ENCODE measurements at regions not wholly inside any gene's neighbourhood (a gene's known extent, or its start where the extent isn't known, plus 50 kb on each side); places are given as distances from the start of the nearest gene placed in this dataset.
A peak's percentile ranks its signal among the peaks of the same experiment; 100 is the strongest.

DNA sequence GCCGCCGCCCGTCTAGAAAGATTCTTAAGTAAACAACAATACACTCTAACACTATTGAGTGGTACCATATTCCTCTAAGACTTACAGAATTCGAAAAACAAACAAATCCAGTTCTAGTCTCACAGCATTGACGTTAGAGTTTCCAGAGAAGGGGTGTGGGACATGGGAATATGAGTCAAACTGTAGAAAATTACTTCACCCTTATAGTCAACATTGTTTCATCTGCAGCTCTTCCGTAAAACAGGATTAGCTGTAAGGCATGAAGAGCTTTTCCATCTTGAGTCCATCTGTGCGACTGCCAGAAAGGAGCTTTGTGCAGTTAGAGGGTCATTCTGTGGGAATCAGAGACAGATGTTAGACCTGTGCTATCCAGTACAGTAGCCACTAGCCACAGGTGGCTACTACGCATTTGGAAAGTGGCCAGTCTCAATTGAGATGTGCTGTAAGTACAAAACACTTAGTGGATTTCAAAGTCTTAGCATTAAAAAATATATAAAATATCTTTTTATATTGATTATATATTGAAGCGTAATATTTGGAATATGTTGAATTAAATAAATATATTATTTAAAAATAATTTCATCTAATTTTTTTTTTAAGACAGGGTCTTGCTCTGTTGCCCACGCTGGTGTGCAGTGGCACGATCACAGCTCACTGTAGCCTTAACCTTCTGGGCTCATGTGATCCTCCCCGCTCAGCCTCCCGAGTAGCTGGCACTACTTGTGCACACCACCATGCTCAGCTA, 79.8 kb upstream of the MPP7 start:
- in situ Hi-C loops (cut with HindIII; ENCODE audit: extremely low pct_ligation_motif_present, low pct_unique_long_range_greater_than_20kb): loop anchor here (5.0 to 25.0 kb wide), 3 partner anchors 120 to 820 kb away; partner anchors contain the start of gene MKX
- intact Hi-C loops (cut with micrococcal nuclease; ENCODE audit: unreplicated experiment): loop anchor here (1.0 to 5.0 kb wide), 4 partner anchors 132 to 825 kb away; no protein-coding TSS in a partner anchor

More for the DNA sequence above, 79.8 kb upstream of the MPP7 start:
- ChIA-PET POLR2A (interaction anchor here (0.9 kb wide), 1 partner anchor 80 kb away, joined by 3 read pairs; the partner anchor contains the start of gene MPP7), CTCF (ENCODE audit: low intra/inter-chr PET ratio, low total read pairs) (interaction anchor here (1.0 to 4.0 kb wide), 6 partner anchors 80 to 641 kb away, joined by 3 to 66 read pairs (median 7); partner anchors contain the start of gene MPP7)
- 42% methylated on average over 13 of the region's 13 CpGs for WGBS (ENCODE audit: low lambda C conversion rate)
- Histone ChIP-seq H3K4me3 (replicated peaks in 1 of 3; ENCODE audit: insufficient read depth in 1 of 3, low read depth in 2 of 3, low read length in 3 of 3) (no peak overlapping the region), H2AFZ (ENCODE audit: low read length) (no peak overlapping the region), H3K4me1 (ENCODE audit: insufficient read depth, low read length) (peaks cover 44% of the 10 kb centered on the region), H3K27ac (ENCODE audit: extremely low read length, insufficient read depth, low read length) (no peak overlapping the region), H3K9me3 (ENCODE audit: low read length) (no peaks in the 10 kb centered on the region), H3K36me3 (replicated peaks in 1 of 2; ENCODE audit: control insufficient read depth in 1 of 2, insufficient read depth in 2 of 2, low read length in 2 of 2) (no peaks in the 10 kb centered on the region), H3K79me2 (ENCODE audit: insufficient read depth, low read length) (no peaks in the 10 kb centered on the region), H3K27me3 (ENCODE audit: control insufficient read depth in 1 of 2, insufficient read depth in 2 of 2, low read length in 2 of 2) (peaks cover 1 to 4% of the 10 kb centered on the region in 2 experiments; a peak in 2 of 5 replicates), H3K9ac (ENCODE audit: insufficient read depth, low read depth, low read length) (no peak overlapping the region), H3K4me2 (ENCODE audit: low read depth, low read length) (peak overlapping the region; percentile 43; the same call in 1 of the 2 replicates), H4K20me1 (ENCODE audit: insufficient read depth, low read length) (no peaks in the 10 kb centered on the region)
- no TSS peak for BruUV-seq (replicated peaks)
- ATAC-seq (no peak), FAIRE-seq (no peak), DNase-seq (ENCODE audit: low spot score) (no peak)
- TF ChIP-seq ZNF354B (CRISPR knock-in tag; IDR thresholded peaks at IDR 0.05) (no peak), MTF2 (CRISPR knock-in tag; IDR thresholded peaks at IDR 0.05; ENCODE audit: borderline replicate concordance) (no peak), ZFP62 (CRISPR knock-in tag; IDR thresholded peaks at IDR 0.05) (no peak), HNF4A (CRISPR knock-in tag; IDR thresholded peaks at IDR 0.05) (no peak), ZNF766 (CRISPR knock-in tag; IDR thresholded peaks at IDR 0.05; ENCODE audit: borderline replicate concordance) (no peak), PAX8 (CRISPR knock-in tag; IDR thresholded peaks at IDR 0.05; ENCODE audit: borderline replicate concordance) (no peak)
- TF ChIP-seq, protein P1, sequence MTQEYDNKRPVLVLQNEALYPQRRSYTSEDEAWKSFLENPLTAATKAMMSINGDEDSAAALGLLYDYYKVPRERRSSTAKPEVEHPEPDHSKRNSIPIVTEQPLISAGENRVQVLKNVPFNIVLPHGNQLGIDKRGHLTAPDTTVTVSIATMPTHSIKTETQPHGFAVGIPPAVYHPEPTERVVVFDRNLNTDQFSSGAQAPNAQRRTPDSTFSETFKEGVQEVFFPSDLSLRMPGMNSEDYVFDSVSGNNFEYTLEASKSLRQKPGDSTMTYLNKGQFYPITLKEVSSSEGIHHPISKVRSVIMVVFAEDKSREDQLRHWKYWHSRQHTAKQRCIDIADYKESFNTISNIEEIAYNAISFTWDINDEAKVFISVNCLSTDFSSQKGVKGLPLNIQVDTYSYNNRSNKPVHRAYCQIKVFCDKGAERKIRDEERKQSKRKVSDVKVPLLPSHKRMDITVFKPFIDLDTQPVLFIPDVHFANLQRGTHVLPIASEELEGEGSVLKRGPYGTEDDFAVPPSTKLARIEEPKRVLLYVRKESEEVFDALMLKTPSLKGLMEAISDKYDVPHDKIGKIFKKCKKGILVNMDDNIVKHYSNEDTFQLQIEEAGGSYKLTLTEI (CRISPR knock-in tag; conservative IDR thresholded peaks at IDR 0.05): no peak
- TF ChIP-seq, protein P2, sequence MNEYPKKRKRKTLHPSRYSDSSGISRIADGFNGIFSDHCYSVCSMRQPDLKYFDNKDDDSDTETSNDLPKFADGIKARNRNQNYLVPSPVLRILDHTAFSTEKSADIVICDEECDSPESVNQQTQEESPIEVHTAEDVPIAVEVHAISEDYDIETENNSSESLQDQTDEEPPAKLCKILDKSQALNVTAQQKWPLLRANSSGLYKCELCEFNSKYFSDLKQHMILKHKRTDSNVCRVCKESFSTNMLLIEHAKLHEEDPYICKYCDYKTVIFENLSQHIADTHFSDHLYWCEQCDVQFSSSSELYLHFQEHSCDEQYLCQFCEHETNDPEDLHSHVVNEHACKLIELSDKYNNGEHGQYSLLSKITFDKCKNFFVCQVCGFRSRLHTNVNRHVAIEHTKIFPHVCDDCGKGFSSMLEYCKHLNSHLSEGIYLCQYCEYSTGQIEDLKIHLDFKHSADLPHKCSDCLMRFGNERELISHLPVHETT (CRISPR knock-in tag; conservative IDR thresholded peaks at IDR 0.05): no peak
- TF ChIP-seq, protein P3, sequence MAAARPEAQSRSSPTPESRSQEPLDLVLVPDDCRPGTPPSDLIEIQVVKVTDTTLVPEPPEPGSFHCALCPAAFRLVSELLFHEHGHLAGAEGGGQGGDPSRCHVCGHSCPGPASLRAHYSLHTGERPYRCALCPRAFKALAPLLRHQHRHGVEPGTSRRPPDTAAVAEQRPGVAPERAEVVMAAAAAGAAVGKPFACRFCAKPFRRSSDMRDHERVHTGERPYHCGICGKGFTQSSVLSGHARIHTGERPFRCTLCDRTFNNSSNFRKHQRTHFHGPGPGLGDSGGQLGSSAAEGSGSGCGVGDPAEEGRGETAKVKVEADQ (CRISPR knock-in tag; IDR thresholded peaks at IDR 0.05; ENCODE audit: borderline replicate concordance): no peak
- TF ChIP-seq, protein P4, sequence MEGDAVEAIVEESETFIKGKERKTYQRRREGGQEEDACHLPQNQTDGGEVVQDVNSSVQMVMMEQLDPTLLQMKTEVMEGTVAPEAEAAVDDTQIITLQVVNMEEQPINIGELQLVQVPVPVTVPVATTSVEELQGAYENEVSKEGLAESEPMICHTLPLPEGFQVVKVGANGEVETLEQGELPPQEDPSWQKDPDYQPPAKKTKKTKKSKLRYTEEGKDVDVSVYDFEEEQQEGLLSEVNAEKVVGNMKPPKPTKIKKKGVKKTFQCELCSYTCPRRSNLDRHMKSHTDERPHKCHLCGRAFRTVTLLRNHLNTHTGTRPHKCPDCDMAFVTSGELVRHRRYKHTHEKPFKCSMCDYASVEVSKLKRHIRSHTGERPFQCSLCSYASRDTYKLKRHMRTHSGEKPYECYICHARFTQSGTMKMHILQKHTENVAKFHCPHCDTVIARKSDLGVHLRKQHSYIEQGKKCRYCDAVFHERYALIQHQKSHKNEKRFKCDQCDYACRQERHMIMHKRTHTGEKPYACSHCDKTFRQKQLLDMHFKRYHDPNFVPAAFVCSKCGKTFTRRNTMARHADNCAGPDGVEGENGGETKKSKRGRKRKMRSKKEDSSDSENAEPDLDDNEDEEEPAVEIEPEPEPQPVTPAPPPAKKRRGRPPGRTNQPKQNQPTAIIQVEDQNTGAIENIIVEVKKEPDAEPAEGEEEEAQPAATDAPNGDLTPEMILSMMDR (CRISPR knock-in tag; IDR thresholded peaks at IDR 0.05): no peak
- TF ChIP-seq, protein P5, sequence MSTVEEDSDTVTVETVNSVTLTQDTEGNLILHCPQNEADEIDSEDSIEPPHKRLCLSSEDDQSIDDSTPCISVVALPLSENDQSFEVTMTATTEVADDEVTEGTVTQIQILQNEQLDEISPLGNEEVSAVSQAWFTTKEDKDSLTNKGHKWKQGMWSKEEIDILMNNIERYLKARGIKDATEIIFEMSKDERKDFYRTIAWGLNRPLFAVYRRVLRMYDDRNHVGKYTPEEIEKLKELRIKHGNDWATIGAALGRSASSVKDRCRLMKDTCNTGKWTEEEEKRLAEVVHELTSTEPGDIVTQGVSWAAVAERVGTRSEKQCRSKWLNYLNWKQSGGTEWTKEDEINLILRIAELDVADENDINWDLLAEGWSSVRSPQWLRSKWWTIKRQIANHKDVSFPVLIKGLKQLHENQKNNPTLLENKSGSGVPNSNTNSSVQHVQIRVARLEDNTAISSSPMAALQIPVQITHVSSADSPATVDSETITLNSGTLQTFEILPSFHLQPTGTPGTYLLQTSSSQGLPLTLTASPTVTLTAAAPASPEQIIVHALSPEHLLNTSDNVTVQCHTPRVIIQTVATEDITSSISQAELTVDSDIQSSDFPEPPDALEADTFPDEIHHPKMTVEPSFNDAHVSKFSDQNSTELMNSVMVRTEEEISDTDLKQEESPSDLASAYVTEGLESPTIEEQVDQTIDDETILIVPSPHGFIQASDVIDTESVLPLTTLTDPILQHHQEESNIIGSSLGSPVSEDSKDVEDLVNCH (CRISPR knock-in tag; IDR thresholded peaks at IDR 0.05): no peak
- TF ChIP-seq, protein P6, sequence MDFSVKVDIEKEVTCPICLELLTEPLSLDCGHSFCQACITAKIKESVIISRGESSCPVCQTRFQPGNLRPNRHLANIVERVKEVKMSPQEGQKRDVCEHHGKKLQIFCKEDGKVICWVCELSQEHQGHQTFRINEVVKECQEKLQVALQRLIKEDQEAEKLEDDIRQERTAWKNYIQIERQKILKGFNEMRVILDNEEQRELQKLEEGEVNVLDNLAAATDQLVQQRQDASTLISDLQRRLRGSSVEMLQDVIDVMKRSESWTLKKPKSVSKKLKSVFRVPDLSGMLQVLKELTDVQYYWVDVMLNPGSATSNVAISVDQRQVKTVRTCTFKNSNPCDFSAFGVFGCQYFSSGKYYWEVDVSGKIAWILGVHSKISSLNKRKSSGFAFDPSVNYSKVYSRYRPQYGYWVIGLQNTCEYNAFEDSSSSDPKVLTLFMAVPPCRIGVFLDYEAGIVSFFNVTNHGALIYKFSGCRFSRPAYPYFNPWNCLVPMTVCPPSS (IDR thresholded peaks at IDR 0.05): no peak

Measured in HepG2 (cell line).